ENCODE measurements at regions not wholly inside any gene's neighbourhood (a gene's known extent, or its start where the extent isn't known, plus 50 kb on each side); places are given as distances from the start of the nearest gene placed in this dataset.

- Histone ChIP-seq H3K9me3 (ENCODE audit: control insufficient read depth, insufficient read depth, low read length) (no peaks in the 10 kb centered on the region), H4K20me1 (ENCODE audit: insufficient read depth, low read length) (no peaks in the 10 kb centered on the region), H3K27me3 (ENCODE audit: control insufficient read depth, insufficient read depth, low read length) (no peaks in the 10 kb centered on the region), H2AK9ac (replicated peaks; ENCODE audit: low read depth, low read length, poor library complexity) (no peak overlapping the region), H3K27ac (ENCODE audit: insufficient read depth, low read length) (no peak overlapping the region), H3K4ac (ENCODE audit: low read depth, low read length) (no peak overlapping the region), H4K91ac (ENCODE audit: insufficient read depth, low read depth, low read length) (no peak overlapping the region), H2AK5ac (ENCODE audit: low read depth, low read length) (no peak overlapping the region), H3K4me2 (ENCODE audit: low read depth, low read length) (no peak overlapping the region), H3K9ac (ENCODE audit: low read depth, low read length) (no peak overlapping the region), H2BK20ac (ENCODE audit: low read depth, low read length) (no peak overlapping the region), H4K8ac (ENCODE audit: low read depth in 2 of 2, low read length in 2 of 2) (no peak overlapping the region), H3K4me3 (ENCODE audit: insufficient read depth, low read depth, low read length) (no peak overlapping the region), H2BK5ac (ENCODE audit: low read depth, low read length, poor library complexity, severe bottlenecking) (no peak overlapping the region), H3K9me1 (ENCODE audit: insufficient read depth, low read length) (no peaks in the 10 kb centered on the region; the same call in 1 of the 2 replicates), H2BK15ac (ENCODE audit: low read depth, low read length) (no peak overlapping the region), H2BK120ac (ENCODE audit: low read depth, low read length) (no peak overlapping the region), H3K23ac (ENCODE audit: low read depth, low read length) (no peak overlapping the region), H3K56ac (ENCODE audit: extremely low read depth, insufficient read depth, low read length) (no peak overlapping the region), H3K14ac (replicated peaks; ENCODE audit: low read depth, low read length) (no peak overlapping the region), H3K4me1 (ENCODE audit: control insufficient read depth, insufficient read depth, low read length) (no peaks in the 10 kb centered on the region), H3K79me1 (ENCODE audit: low read depth in 1 of 2, low read length in 2 of 2) (no peaks in the 10 kb centered on the region), H4K5ac (ENCODE audit: low read depth, low read length) (no peak overlapping the region), H2AFZ (replicated peaks; ENCODE audit: low read length, poor library complexity) (no peak overlapping the region), H3K36me3 (ENCODE audit: control insufficient read depth, insufficient read depth, low read length) (no peaks in the 10 kb centered on the region), H3K18ac (ENCODE audit: low read depth, low read length) (no peak overlapping the region)
- no CpG with 5 or more reads among the region's 6 CpGs for WGBS, 2 experiments (ENCODE audit: extremely low coverage in 2 of 2, insufficient read length in 1 of 2)
- DNase-seq (no peak), ATAC-seq (ENCODE audit: low read depth) (no peak)
- no TSS peak for BruUV-seq (replicated peaks)
- ChIA-PET CTCF (no interaction called here), POLR2A (ENCODE audit: unreplicated experiment) (no interaction called here)
- TF ChIP-seq CTCF (conservative IDR thresholded peaks at IDR 0.05; ENCODE audit: low read depth, low read length), result no peak
- TF ChIP-seq FOS (IDR thresholded peaks at IDR 0.05; ENCODE audit: low read depth, low read length), result no peak
- no peak for TF ChIP-seq CEBPB (IDR thresholded peaks at IDR 0.05; ENCODE audit: low read depth, low read length)
- no peak for TF ChIP-seq RFX5 (IDR thresholded peaks at IDR 0.05; ENCODE audit: low read depth, low read length)
- TF ChIP-seq MAFK (IDR thresholded peaks at IDR 0.05; ENCODE audit: low read depth, low read length), result no peak
- TF ChIP-seq BHLHE40 (IDR thresholded peaks at IDR 0.05; ENCODE audit: low read depth, low read length), result no peak
- no peak for TF ChIP-seq POLR2A (IDR thresholded peaks at IDR 0.05; ENCODE audit: low read depth, low read length)
- no peak for TF ChIP-seq CHD1 (IDR thresholded peaks at IDR 0.05; ENCODE audit: low read depth, low read length)
- no peak for TF ChIP-seq RAD21 (IDR thresholded peaks at IDR 0.05; ENCODE audit: low read length)
- TF ChIP-seq RCOR1 (IDR thresholded peaks at IDR 0.05; ENCODE audit: insufficient replicate concordance, low read length), result no peak
- no peak for TF ChIP-seq ELK1 (IDR thresholded peaks at IDR 0.05; ENCODE audit: borderline replicate concordance, low read depth, low read length)
- no peak for TF ChIP-seq USF2 (IDR thresholded peaks at IDR 0.05; ENCODE audit: low read depth, low read length)
- TF ChIP-seq MXI1 (IDR thresholded peaks at IDR 0.05; ENCODE audit: borderline replicate concordance, low read depth, low read length), result no peak
- no peak for TF ChIP-seq NFE2L2 (IDR thresholded peaks at IDR 0.05; ENCODE audit: low read depth, low read length)
- intact Hi-C loops (cut with micrococcal nuclease) (no loop called here), in situ Hi-C loops (cut with MboI; ENCODE audit: low sequenced_read_pairs) (no loop called here), dilution Hi-C loops (cut with HindIII; ENCODE audit: low sequenced_read_pairs, unreplicated experiment) (no loop called here)
These were observed 61.6 kb upstream of the MED4 start for GRCh38 chr13:48156466-48156865.

All from IMR-90 (cell line).